Choroid plexus epithelial cell (primary cell): ENCODE measurements at regions not wholly inside any gene's neighbourhood (a gene's known extent, or its start where the extent isn't known, plus 50 kb on each side); places are given as distances from the start of the nearest gene placed in this dataset.
A peak's percentile ranks its signal among the peaks of the same experiment; 100 is the strongest.

Experiments
- DNase-seq: peaks from one replicate; pipeline ENCODE4 v3.0.0-alpha.2; 2010; ENCODE audit warnings: low read depth
- H3K4me3 ChIP-seq: 2 replicates; pipeline ENCODE4 v1.5.1; 2011; ENCODE audit warnings: low read depth, mild to moderate bottlenecking, control low read depth, low read length, moderate library complexity
- TF ChIP-seq, protein P1 (sequence below): conservative IDR thresholded peaks from 2 replicates; pipeline ENCODE4 v1.5.1; 2011; ENCODE audit warnings: low read depth, mild to moderate bottlenecking, control low read depth, inconsistent platforms, low read length, moderate library complexity

DNA sequence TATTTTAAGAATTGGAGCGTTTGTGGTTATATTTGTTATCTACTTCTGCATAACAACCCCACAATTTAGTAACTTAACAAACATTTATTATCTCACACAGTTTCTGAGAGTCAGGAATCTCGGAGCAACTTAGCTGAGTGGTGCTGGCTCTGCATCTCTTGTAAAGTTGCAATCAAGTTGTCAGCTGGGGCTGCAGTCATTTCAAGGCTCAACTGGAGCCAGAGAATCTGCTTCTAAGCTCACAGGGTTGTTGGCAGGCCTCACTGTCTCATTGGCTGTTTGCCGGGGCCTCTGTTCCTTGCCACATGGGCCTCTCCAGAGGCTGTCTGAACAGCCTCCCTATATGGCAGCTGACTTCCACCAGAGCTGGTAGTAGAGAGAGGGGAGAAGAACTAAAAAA, 281.2 kb upstream of the GNPDA2 start:
- TF ChIP-seq, protein P1, sequence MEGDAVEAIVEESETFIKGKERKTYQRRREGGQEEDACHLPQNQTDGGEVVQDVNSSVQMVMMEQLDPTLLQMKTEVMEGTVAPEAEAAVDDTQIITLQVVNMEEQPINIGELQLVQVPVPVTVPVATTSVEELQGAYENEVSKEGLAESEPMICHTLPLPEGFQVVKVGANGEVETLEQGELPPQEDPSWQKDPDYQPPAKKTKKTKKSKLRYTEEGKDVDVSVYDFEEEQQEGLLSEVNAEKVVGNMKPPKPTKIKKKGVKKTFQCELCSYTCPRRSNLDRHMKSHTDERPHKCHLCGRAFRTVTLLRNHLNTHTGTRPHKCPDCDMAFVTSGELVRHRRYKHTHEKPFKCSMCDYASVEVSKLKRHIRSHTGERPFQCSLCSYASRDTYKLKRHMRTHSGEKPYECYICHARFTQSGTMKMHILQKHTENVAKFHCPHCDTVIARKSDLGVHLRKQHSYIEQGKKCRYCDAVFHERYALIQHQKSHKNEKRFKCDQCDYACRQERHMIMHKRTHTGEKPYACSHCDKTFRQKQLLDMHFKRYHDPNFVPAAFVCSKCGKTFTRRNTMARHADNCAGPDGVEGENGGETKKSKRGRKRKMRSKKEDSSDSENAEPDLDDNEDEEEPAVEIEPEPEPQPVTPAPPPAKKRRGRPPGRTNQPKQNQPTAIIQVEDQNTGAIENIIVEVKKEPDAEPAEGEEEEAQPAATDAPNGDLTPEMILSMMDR = no peak
- no peak for DNase-seq
- no peak overlapping the region for H3K4me3 ChIP-seq

DNA sequence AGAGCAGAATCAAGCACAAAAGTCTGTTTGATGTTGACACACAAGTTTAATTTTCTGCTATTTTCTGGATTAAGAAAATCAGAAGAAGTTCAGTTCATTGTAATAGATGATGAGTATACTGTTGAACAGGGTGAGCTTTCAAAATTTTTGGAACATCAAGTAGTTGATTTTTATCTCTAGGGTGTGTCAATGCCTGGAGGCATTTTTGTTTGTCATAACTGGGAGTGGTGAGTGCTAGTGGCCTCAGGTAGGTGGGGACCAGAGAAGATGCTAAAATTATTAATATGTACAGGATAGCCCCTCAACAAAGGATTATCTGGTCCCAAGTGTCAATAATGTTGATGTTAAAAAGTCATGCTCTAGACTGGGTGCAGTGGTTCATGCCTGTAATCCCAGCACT, 279.7 kb upstream of the GNPDA2 start:
- H3K4me3 ChIP-seq = no peak overlapping the region
- TF ChIP-seq, protein P1 = no peak
- DNase-seq = no peak

DNA sequence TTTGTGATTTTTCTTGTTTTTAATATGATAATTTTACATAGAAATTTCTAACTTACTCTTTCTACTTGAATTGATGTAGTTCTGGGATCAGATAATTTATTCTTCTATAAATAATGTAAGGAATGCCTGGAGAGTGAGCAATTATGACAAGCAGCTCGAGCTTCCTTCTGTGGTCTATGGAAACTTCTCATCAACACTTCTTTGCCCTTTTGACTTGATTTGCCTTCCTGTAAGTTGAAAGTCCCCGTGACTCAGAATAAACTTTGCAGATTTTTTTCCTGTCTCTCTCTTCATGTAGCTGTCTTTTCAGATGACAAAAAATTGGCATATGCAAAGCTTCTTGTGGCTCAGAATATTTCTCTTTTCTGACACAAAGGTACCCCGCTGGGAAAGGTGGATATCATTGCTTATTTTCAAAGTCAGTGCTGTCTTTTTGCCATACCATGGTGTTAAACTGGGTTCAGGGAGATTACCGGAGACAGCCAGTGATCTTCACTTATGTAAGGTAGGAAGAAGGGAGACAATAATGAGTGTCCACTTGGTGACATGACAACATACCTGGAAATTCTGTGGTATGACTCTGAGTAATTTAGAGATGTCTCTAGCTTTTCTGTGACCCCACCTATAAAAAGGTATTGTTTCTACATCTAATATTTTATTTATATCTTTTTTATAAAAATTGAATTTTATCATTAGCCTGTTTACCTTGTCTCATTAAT, 278.6 kb upstream of the GNPDA2 start:
- TF ChIP-seq, protein P1 = no peak
- H3K4me3 ChIP-seq = no peak overlapping the region
- DNase-seq = peak; percentile 62

DNA sequence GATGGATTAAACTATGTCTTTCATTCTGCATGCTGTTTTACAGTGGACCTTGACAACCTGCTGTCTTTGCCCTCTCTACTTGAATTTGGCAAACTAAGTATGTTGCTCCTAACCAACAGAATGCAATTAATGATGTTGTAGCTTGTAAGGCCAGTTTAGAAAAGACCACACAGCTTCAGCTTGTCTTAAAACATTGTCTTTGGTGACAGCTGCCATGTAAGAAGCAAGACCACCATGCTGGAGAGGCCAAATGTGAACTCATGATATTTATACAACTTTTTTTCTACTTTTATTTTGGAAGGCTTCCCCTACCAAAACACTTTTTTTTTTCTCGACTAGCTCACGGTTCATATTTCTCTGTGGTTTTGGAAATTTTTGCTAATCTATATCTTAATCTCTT, 278.0 kb upstream of the GNPDA2 start:
- H3K4me3 ChIP-seq = no peak overlapping the region
- no peak for DNase-seq
- TF ChIP-seq, protein P1 = no peak

DNA sequence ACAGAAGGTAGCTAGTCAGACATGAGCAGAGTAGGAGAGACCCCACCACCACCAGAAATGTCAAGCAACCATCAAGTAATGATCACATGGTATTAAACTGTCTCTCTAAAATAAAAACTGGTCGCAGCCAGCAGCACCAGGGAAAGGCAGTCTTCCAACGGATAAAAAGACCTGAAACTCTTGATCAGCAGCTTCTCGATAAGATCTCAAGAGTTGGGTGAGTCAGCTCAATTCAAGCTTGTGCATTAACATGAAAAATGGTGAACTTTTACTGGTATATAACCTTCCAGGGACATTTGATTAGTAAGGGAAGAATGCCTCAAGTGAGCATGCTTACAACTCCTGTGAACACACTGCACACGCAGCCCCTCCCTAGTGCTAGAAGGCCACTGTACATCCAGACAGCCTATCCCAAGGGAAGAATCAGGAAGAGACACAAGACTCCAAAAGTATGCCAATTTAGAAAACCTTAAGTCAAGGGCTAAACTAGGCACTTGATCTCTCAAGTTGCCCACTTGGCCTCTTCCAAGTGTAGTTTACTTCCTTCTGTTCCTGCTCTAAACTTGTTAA, 270.0 kb upstream of the GNPDA2 start:
- TF ChIP-seq, protein P1 = no peak
- no peak for DNase-seq
- H3K4me3 ChIP-seq = no peak overlapping the region

DNA sequence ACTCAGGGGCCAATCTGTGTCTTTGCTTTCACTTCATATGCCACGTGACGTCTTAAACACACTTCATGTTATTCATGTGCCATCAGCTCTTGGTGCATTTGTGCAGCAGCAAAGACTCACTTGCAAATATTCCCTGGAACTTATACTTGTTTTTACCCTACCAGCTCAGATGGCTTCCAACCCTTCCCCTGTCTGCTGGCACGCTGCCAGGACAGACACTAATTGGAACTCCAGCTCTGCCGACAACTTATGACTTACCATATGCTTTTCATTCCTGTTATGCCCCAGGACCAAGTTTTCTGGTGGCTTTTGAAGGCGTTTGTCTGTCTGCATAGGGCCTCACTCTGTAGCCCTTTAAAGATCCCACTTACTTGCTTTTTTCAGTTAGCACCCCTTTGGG, 261.7 kb upstream of the GNPDA2 start:
- DNase-seq = no peak
- H3K4me3 ChIP-seq = no peak overlapping the region
- TF ChIP-seq, protein P1 = no peak

DNA sequence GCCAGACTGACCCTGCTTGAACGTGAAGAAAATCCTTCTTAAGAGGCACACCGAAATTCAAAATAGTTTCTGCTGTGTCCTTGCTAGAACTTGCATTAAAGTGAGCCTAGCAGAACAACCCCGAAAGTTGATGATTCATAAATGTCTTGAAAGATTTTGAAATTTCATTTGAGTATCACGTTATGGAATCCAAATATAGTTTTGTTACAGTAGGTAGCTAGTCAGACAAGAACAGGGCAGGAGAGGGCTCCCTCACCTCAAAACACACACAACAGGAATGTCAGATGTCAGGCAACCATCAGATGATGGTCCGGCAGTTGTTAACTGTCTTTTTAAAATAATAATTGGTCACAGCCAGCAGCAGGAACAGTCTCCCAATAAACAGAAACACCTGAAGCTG, 259.6 kb upstream of the GNPDA2 start:
- H3K4me3 ChIP-seq = no peak overlapping the region
- TF ChIP-seq, protein P1 = no peak
- no peak for DNase-seq
